ENCODE measurements at regions not wholly inside any gene's neighbourhood (a gene's known extent, or its start where the extent isn't known, plus 50 kb on each side); places are given as distances from the start of the nearest gene placed in this dataset.

DNA sequence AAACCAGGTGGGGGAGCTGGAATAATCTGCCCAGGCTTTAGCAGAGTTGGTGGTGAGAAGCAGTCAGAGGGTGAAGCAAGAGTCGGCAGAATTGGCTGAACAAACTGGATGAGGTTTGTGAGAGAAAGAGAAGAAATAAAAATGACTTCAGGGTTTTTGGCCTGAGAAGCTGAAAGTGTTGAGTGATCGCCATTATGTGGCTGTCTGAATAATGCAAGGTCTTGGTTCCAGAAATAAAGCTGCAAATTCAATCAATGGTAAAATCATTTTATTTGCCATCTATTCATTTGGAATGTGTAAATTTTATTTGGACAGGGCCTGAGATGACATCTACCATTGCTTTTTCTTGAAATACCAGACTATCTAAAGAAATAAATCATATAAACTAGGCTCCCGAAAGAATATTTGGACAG lies 50.4 kb upstream of the DAB2 start:
- Histone ChIP-seq H3K4me3 (ENCODE audit: low read depth in 1 of 2, low read length in 2 of 2) (no peak overlapping the region), H3K4me1 (ENCODE audit: control insufficient read depth in 2 of 2, insufficient read depth in 2 of 2, low read length in 1 of 2) (no peaks in the 10 kb centered on the region), H3K9me3 (ENCODE audit: control insufficient read depth in 2 of 2, insufficient read depth in 1 of 2, low read depth in 1 of 2, low read length in 1 of 2) (no peaks in the 10 kb centered on the region), H3K27ac (ENCODE audit: low read depth in 2 of 2, low read length in 1 of 2) (no peak overlapping the region), H3K27me3 (ENCODE audit: control insufficient read depth in 1 of 2, insufficient read depth in 2 of 2, low read length in 2 of 2) (no peaks in the 10 kb centered on the region), H3K36me3 (ENCODE audit: control insufficient read depth in 2 of 2, insufficient read depth in 2 of 2, low read length in 1 of 2) (no peaks in the 10 kb centered on the region)
- WGBS, 2 donors: 69 to 78% methylated on average over 3 of the region's 3 CpGs

Measured in esophagus (tissue), 2 donors.